ENCODE measurements at regions not wholly inside any gene's neighbourhood (a gene's known extent, or its start where the extent isn't known, plus 50 kb on each side); places are given as distances from the start of the nearest gene placed in this dataset.

- DNase-seq = no peak
Measured at GRCh38 chr17:55580596-55581133, 69.4 kb upstream of the SMIM36 start.

GRCh38 chr17:55577687-55578086 lies 66.4 kb upstream of the SMIM36 start:
- DNase-seq = no peak

DNA sequence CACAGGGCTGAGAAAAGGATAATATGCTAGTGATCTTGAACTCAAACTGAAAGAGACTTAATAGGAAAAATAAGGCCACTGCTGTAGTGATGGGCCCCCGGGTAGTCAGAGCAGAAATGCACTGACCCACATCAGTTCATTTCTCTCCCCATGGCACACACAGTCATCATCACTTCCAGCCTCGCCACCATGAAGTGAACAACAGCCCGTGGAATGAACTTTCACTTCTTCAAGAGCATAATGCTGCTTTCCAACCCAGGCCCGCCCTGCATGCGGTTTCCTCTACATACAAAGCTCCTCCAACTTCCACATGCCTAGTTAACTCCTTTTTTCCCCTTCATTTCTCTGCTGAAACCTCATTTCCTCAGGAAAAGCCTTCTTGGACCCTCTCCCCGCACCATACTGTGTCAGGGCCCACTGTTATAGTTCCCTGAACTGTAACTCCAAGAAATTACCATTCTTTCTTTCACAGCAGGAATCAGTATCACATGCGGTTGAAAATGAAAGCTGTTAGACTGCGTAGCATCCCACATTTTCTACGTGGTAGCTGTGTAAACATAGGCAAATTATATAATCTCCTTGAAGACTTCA lies 65.8 kb upstream of the SMIM36 start:
- DNase-seq = peak; percentile 71

- DNase-seq = peak; percentile 73
Measured at GRCh38 chr17:55576237-55576995, 65.2 kb upstream of the SMIM36 start.

- no peak for DNase-seq
Measured at GRCh38 chr17:55575058-55575636, 63.9 kb upstream of the SMIM36 start.

DNA sequence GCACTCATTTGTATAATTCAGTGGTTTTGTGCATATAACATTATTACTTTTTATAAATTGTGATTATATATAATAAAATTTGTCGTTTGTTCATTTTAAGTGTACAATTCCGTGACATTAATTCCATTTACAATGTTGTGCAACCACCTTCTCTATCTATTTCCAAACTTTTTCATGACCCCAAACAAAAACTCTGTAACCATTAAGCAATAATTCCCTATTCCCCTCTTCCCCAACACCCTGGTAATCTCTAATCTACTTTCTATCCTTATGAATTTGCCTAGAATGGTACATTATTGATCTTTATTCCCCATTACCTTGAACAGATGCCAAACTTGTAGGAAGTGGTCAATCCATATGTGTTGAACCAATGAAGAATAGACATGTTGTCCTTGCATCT lies 61.3 kb upstream of the SMIM36 start:
- no peak for DNase-seq

DNA sequence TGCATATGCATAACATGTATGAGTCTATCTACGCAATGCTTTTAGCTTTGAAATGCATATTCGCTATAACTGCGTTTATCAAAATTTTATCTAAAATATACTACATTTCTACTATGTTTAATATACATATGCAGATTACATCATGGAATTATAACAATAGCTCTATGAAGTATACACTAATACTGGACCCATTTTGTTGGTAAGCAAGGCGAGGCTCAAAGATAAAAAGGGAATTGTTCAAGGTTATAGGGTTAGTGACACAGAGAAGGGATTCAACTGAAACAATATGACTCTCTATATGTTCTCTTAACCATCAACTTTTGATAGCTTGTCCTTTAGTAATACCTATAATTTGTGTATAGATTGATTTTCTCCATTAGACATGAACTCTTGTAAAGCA lies 60.9 kb upstream of the SMIM36 start:
- DNase-seq = no peak

- DNase-seq = no peak
Measured at GRCh38 chr17:55571095-55571494, 59.8 kb upstream of the SMIM36 start.

- no peak for DNase-seq
Measured at GRCh38 chr17:55570391-55570790, 59.1 kb upstream of the SMIM36 start.

DNA sequence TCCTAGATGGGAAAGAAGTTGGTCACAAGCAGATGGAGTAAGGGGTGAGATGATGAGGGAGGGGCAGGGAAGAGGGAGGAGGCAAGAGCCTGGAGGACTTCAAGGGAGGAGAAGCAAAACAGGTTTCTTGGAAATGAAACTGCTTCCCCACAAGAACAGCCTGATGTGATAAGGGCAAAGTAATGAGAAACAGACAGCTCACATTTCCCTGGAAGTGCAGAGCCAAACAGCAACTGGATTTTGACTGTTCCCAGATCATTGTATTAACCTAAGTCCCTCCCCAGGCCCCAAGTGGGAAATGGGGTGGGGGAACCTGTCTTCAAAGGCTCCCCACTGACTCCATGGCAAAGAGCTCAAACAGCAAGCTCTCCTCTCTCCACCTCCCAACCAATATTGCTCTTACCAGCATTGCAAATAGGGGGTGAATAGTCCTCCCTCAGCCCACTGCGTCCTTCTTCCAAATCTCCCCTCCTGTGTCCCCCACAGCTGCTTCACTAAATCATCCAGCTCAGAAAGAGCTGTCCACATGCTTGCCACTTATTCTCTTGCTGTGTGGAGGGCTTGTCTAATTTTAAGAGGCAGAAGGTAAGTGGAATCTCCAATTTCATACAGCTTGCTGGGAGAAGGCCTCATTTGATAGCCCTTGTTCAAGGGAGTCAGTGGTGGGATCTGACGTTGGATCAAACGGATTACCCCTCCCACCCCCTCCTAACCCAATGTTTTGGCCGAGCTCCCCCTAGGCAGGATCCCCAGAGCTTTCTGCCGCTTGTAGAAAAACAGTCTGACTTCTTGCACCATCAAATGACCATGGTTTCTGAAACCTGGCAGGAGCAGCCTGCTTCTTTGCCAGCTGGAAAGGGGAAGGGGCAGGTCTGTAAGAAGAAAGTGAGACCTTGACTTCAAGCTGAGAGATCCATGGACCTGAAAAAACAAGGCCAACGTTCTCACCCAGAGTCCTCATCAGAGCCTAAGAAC lies 56.3 kb upstream of the SMIM36 start:
- DNase-seq = no peak

GRCh38 chr17:55564081-55564480 lies 52.8 kb upstream of the SMIM36 start:
- DNase-seq = no peak

- DNase-seq = no peak
Measured at GRCh38 chr17:55563363-55563762, 52.1 kb upstream of the SMIM36 start.

DNA sequence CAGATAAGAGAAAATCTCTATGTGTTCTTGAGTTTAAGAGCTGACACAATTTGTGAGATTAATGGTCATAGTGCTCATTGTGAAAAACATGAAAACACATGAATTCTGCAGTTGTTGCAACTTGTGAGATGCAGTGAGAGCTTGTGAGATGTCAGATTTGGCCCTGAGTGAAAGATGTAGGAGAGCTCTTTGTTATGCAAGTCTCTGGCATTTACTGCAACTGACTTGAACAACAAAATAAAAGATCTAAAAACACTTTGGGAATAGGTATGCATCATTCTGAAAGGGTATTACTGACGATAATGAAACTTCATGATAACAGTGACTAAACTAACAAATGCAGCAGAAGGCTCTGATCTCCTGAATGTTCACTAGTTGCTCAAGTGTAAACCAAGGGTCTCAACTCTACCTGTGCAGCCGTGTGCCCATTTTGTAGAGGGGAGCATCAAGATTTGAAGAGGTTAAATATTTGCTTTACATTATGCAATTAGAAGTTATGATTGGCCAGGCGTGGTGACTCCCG lies 50.8 kb upstream of the SMIM36 start:
- DNase-seq = no peak

DNA sequence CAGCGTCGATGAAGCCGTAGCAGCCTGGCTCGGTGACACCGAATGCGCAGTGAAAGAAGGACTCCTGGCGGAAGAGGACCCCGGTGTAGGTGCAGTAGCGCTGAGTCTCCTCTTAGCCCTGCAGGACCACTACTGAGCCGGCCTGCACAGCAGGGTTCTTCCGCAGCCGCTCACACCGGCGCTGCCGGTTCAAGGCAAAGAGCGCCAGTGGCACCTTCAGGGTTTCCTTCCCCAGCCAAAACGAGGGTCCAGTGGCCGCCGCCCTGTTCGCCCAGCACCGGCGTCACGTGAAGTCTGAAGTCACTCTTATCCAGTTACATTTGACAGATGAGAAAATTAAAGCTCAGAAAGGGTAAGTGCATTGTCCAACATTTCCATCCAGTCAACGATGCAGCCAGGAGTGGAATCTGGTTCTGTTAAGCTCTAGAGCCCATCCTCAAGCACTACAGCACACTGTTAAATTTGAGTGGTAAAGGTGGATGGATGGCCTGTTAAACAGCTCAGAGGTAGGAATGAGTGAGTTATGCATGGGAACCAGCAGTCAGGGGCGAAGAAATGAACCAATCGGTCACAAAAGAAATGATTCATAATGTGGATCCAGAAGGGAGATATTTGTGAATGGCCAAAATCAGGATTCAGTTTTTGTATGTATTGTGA lies 50.2 kb upstream of the SMIM36 start:
- no peak for DNase-seq

All from EL (cell line).